ENCODE measurements at regions not wholly inside any gene's neighbourhood (a gene's known extent, or its start where the extent isn't known, plus 50 kb on each side); places are given as distances from the start of the nearest gene placed in this dataset.

DNA sequence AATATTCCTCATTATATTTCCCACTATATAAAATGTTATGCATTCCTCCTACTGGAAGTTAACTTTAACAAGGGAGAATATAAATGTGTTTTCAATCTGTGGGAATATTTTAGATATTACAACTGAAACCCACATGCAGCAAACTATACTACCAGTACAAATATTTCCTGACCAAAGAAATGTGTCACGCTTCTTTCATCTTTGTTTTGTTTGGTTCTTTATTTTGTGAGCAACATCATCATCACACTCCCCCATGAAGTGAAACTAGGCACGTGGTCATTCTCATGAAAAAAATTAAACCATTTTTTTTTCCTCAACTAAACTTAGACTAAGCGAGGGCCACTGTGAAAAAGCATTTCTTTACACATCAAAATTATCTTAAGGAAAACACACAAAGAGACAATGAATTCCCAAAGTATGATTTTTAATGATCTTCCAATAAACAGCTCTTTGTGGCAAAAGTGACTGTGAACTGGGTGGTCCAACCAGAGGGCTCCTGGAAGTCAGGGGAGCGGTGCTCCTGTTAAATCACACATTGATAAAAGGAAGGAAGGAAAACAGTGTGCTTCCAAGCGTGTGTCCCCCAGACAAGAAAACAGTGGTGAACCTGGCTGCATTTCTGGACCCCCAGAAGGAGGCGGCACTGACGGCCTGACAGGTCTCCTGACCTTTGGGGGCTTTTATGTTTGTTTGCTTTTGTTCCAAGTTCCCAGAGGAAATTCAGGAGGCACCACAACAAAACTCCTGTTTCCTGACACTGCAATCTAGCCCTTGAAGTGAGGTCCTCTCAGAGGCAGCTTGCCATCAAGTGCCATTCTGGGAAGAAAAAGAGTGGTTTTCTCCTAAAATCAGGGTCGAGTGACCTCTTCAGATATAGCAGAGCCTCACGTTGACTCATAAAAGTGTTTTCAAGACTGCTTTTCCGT is 166.8 kb upstream of the FOXQ1 start:
- no peak for ATAC-seq

GRCh38 chr6:1143655-1144054 is 168.2 kb upstream of the FOXQ1 start:
- ATAC-seq: no peak

DNA sequence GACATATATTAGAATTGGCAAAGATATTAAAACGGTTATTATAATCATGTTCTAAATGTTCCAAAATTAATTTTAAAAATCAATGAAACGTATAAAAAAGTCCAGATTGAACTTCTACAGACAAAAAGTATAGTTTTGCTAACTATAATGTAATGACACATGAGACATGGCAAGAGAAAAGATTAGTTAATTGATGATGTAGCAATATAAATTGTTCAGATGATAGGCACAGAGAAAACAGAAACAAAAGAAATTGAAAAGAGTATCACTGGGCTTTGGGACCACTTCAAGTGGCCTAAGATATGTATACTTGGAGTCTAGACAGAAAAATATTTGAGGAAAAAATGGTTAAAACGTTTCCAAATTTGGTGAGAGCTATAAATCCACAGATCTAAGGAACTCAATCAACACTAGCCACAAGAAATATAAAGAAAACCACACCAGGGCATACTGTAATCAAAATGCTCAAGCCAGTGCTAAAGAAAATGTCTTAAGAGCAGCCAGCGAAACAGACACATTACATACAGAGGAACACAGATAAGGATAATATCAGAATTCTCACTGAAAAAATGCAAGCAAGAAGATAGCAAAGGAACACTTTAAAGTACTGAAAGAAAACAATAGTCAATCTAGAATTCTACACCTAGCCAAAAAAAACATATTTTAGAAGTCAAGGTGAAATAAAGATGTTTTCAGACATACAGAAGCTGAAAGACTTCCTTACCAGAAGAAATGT is 172.6 kb upstream of the FOXQ1 start:
- ATAC-seq: no peak

DNA sequence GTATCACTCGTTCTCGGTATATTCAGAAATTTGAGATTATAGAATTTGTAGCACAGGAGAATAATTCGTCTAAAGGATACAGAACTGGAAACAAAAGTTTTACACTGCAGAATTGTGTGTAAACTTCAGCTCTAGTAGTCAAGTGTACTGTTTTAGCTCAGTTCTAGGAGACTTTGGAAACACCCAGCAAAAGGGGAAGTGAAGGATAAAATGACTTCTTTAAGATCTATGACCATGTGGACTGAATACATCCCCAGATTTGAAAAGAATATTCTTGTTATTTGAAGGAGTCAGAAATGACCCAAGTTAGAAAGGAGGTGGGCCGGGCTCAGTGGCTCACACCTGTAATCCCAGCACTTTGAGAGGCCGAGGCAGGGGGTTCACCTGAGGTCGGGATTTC is 174.0 kb upstream of the FOXQ1 start:
- no peak for ATAC-seq

DNA sequence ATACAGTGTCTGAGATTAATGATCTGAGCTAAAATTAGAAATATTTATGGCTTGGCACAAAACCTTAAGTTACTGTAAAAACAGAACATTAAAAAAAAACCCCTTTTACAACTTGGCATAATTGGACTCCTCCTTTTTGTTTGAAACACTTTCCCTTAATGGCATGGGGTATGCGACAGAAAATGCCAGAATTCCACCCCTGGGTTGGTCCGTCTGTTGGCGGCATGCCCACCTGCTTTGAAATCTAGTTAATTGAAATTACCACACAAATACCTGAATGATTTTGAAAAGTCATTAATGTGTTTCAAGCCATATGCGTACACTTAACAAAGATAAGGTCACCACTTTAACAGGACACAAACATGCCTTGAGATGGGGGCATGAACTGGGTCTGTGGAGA is 175.1 kb upstream of the FOXQ1 start:
- no peak for ATAC-seq

DNA sequence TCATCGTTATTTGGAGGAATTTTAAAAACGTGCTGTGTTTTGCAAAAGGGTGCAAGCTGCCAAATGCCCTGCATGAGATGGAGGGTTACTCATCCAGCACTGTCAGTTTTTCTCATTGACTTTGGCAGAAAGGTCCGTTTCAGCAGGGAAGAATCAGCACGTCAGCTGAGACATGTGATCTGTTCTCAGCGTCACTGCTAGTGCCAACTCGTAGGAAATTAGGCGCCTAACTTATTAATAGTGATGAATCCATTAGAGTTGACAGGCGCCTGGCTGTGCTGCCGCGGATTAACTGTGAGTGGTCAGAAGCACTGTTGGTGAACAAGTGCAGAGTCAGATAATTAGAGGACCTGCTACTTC is 175.5 kb upstream of the FOXQ1 start:
- ATAC-seq: no peak

DNA sequence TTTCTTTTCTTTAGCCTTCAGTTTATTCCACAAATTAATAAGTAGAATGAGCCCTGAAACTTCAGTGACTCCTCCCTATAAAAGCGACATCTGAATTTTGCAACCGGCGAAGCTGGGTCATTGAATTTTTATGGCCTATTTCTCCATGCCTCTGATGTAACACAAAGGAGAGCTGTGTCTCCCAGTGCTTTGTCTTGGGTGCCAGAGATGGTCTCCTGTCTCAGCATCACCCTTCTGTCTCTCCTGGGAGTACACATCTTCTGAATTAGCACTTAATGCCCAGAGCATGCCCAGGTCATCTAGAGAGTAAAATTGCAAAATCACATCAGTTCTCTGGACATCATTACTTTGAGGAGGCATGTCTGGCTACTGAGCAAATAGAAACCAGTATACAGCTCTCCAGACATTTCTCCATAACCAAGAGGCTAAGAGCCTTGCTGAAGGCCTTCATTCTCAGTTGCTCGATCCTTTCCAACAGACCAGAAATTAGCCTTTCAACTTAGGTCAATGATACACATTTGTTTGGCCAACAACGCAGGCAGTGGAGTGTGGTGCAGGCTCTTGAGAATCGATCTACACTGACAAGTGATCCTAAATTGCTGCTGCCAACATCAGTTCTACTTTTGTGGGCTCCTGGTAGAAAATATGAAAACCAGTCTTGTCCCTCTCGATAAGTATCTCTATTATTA is 176.0 kb upstream of the FOXQ1 start:
- no peak for ATAC-seq

GRCh38 chr6:1131285-1132079 is 180.4 kb upstream of the FOXQ1 start:
- ATAC-seq: no peak

GRCh38 chr6:1130709-1131108 is 181.2 kb upstream of the FOXQ1 start:
- ATAC-seq: no peak

DNA sequence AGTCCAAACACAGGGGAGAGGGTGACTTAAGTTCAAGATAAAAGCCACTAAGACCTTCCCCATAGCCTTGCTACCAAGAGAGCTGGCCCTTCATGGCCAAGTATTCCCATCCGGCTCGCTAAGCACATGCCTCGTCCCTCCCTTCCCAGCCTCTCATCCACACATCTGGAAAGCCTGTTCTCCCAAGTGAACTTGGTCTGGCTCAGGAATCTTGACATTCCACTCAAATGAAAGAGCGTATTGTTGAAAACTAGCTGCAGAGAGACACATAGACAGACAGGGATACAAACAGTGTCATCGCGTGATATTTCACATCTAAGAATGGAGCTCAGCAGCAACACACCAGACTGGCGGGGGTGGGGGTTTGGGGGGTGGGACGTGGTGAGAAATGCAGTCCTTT is 182.8 kb upstream of the FOXQ1 start:
- no peak for ATAC-seq

GRCh38 chr6:1127597-1128288 is 184.2 kb upstream of the FOXQ1 start:
- no peak for ATAC-seq

GRCh38 chr6:1127129-1127528 is 184.8 kb upstream of the FOXQ1 start:
- no peak for ATAC-seq

DNA sequence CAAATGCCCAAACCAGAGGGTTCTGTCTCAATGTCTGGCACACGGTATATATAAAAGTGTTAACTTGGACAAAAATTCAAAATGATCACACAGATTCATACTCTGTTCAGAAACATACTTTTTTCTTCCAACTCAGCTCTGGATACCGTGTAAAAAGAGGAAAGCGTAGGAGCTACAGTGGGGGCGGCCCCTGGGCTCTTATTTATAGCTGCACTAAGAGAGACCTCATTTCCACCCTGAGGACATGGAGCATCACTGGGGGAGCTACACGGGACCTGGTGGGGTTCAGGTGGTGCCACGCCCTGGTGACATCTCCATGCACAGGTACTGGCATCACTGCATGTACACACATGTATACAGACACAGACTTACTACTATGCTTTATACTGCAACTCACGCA is 185.9 kb upstream of the FOXQ1 start:
- ATAC-seq: no peak

GRCh38 chr6:1125297-1125696 is 186.6 kb upstream of the FOXQ1 start:
- no peak for ATAC-seq

GRCh38 chr6:1124885-1125284 is 187.0 kb upstream of the FOXQ1 start:
- ATAC-seq: no peak

DNA sequence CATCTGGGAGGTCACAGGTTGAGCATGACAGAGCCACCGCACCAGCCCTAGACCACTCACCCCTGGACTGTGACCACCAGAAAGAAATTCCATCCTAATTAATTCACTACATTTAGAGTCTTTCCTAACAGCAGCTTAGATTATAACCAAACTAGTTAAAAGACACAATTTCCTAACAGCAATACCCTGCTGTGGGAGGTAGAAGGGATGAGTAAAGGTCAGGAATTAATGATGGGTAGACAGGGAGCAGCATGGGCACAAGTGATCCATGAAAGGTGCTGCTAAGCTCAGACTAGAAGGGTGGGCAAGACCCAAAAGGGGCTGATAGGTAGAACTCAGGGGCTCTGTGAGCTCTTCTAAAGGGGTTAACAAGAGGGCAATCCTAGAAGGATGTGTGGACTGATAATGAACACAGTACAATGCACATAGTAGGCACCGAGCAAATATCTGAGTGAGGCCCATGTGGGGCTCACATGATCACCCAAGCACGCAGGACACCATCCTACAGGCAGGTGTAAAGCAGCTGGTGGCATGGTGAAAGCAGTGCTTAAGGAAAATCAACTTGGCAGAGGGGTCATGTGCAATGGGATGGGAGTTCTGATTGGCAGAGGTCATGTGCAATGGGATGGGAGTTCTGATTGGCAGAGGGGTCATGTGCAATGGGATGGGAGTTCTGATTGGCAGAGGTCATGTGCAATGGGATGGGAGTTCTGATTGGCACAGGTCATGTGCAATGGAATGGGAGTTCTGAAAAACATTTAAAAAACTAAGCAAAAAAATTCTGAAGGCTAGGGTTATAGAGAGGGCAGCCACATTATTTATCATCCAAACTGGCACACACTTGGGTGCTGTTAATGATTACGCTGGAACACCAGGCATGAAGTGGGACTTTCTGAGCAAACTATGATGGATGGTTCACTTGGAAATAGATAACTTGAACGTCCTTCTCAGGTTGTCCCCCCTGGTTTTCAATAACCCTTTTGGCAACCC is 188.2 kb upstream of the FOXQ1 start:
- no peak for ATAC-seq

DNA sequence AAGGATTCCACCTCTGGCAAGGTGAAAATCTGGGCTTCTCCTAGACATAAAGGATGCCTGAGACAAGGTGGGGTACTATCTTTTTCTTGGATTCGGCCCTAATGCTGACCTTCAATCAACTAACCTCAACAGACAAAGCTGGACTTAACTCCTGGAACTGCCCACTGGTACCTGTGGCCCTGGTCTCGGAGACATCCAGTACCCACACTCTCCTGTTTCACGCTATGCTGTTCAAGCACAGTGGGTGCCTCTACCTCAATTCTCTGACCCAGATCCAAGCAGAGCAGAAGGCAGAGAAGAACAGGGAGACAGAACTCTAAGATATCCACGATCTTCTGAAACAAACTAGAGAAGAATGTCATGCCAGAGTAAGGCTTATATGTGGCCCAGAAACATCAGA is 189.8 kb upstream of the FOXQ1 start:
- no peak for ATAC-seq

- ATAC-seq: no peak
Measured at GRCh38 chr6:1118287-1118647, 193.6 kb upstream of the FOXQ1 start.

DNA sequence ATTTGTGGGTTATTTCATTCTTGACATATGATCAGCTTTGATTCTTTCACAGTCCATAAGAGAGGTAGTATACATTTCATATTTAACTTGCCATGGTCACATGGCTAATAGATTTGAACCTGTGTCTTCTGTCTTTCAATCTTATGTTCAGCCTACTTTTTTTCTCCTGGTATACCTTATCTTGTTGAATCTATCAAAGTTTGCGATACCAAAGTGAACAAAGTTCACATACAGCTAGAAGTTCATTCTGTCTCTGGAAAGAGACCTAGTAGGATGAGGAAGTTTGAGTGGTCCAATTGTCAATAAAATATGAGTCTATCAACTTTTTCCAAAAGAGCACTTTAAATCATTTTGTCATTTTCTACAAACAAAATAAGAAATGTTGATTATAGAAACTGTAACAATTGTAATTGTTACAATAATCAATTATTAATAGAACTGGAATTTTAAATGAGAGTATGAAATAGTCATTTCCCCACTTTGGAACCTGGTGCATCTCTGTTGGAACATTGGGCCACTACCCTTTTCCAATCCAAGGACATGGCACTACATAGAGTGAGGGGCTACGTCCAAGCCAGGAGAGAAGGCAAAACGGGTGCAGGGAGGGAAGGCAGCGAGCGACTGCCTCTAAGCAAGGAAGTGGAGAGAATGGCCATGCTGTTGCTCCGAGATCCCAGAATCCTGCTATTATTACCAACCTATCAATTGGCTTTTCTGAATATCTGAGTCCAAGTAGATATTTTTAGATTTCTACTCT is 194.2 kb upstream of the FOXQ1 start:
- ATAC-seq: no peak

GRCh38 chr6:1116149-1116548 is 195.7 kb upstream of the FOXQ1 start:
- ATAC-seq: no peak

All from activated CD4-positive, CD25-positive, alpha-beta regulatory T cell treated with anti-CD3 and anti-CD28 coated beads, Interleukin-2, amount 50 U/mL, for 24 hours (primary cell).